ENCODE measurements at regions not wholly inside any gene's neighbourhood (a gene's known extent, or its start where the extent isn't known, plus 50 kb on each side); places are given as distances from the start of the nearest gene placed in this dataset.

DNA sequence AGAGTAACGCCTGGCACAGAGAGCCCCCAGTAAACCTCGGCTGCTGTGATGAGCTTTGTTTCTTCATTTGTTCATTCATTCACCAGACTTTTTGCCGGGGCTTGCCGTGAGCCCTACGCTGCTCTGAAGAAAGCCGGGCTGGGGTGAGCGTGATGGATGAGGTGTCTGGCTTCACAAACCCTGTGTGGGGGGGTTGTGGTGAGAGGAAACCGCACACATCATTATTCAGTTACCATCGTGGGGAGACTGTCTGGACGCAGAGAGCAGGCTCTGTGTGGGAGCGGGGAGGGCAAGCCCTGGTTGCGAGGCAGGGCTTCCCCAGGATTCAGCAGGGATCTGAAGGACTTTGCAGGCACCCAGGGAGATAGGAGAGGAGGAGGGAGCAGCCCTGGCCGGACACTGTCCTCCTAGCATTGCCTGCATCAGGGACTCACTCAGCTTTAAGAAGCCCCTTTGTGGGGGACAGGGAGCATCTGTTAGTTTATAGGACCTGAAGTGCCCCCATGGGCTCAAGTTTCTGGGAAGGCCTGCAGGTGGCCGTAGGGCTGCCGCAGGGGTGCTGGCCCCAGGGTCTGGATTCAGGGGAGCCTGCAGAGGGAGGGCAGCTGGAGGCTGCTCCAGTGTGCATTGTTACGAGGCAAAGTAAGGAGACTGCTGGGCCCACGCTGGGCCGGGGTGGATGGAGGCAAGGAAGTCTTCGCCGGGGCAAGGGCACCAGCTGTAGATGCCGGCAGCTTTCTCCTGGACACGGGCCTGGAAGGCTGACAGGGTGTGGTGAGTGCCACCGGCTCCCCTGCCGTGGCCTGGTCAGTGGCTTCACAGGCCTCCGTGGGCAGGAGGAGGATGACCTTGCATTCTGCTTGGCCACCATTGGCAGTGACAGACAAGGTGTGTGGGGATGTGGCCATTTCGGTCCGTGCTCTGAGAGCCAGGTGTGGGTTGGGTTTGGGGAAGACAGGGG lies 334.5 kb downstream of the SEC14L1 start:
- TF ChIP-seq POLR2A (IDR thresholded peaks at IDR 0.05), result no peak
- TF ChIP-seq, protein P1, sequence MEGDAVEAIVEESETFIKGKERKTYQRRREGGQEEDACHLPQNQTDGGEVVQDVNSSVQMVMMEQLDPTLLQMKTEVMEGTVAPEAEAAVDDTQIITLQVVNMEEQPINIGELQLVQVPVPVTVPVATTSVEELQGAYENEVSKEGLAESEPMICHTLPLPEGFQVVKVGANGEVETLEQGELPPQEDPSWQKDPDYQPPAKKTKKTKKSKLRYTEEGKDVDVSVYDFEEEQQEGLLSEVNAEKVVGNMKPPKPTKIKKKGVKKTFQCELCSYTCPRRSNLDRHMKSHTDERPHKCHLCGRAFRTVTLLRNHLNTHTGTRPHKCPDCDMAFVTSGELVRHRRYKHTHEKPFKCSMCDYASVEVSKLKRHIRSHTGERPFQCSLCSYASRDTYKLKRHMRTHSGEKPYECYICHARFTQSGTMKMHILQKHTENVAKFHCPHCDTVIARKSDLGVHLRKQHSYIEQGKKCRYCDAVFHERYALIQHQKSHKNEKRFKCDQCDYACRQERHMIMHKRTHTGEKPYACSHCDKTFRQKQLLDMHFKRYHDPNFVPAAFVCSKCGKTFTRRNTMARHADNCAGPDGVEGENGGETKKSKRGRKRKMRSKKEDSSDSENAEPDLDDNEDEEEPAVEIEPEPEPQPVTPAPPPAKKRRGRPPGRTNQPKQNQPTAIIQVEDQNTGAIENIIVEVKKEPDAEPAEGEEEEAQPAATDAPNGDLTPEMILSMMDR (IDR thresholded peaks at IDR 0.05), result no peak
